ENCODE measurements at regions not wholly inside any gene's neighbourhood (a gene's known extent, or its start where the extent isn't known, plus 50 kb on each side); places are given as distances from the start of the nearest gene placed in this dataset.

GRCh38 chr7:13151978-13152377 is 464.5 kb downstream of the ARL4A start:
- no peak for TF ChIP-seq EZH2 (IDR thresholded peaks at IDR 0.05; ENCODE audit: insufficient read depth, poor library complexity, severe bottlenecking)
- TF ChIP-seq EZH2phosphoT487 (IDR thresholded peaks at IDR 0.05; ENCODE audit: insufficient read depth, low read depth): no peak

Measured in GM23248 (cell line).